ENCODE measurements at regions not wholly inside any gene's neighbourhood (a gene's known extent, or its start where the extent isn't known, plus 50 kb on each side); places are given as distances from the start of the nearest gene placed in this dataset.

DNA sequence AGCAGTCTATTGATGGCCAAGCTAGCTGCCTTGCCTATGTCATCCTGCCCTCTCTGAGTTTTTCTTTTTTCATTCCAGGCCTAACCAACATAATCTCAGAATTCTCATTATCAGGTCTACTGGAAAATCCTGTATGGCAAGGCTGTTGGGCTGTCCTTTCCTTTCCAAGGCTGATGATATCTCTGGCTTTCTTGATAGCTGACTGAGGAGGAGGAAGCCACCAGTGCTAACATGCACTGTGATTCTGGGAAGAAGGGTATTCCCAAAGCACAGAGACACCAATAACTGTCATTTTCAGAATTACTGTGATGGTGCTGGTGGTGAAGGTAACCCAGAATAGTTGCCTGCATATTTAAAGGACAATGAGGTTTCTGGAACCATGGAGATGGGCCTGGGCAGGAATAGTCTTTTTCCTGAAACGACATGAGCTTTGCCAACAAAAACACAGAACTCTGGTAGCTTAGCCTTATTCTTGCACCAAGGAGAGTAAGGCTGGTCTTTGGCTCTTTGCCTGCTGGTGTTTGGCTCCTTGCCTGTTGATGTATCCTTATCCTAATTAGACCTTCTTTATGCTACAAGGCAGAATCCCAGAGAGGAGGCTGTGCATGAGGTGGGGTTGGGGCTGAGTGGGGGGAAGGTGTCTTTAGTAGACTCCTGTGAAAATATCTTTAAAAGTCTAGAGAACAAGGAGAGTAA lies 157.4 kb downstream of the TNFSF18 start:
- H3K4me3 ChIP-seq (ENCODE audit: low read depth, low read length), result no peak overlapping the region
- no peak for DNase-seq (ENCODE audit: low read depth)
- TF ChIP-seq CTCF (IDR thresholded peaks at IDR 0.05; ENCODE audit: insufficient read depth, low read length, poor library complexity, severe bottlenecking), result no peak
- no peaks in the 10 kb centered on the region for H3K36me3 ChIP-seq (ENCODE audit: control insufficient read depth, insufficient read depth, low read length)
- H3K27me3 ChIP-seq (ENCODE audit: control insufficient read depth, insufficient read depth, low read length), result no peaks in the 10 kb centered on the region

DNA sequence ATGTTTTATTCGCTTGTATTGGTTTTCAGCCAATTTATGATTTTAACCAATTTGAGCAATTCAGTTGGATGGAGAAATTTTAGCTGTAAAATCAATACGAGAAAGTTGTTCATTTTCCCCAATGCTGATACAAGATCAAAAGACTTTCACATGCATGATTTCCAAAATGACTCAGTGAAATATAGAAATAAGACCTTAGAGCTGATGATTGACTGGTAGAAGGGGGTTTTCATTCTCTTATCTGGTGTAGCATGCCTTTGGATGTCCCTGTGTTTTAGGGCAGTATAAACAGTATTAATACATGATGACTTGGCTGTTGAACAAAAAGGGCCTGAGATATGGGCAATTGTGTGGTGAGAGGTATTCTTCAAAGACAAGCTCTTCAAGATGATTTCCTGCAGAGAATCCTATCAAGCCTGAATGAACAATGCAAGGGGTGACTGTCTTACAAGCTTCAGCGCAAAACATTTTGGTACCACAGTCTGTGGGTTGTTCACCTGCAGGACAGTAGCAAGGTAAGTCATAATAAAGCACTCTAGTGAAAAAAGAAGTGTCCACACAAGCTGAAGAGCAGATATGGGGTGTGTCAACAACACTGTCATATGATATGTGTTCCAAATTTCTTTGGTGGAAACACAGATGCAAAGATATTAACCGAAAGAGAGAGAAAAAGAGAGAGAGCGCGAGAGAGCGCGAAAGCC lies 156.2 kb downstream of the TNFSF18 start:
- H3K4me3 ChIP-seq (ENCODE audit: low read depth, low read length), result no peak overlapping the region
- no peak for DNase-seq (ENCODE audit: low read depth)
- no peaks in the 10 kb centered on the region for H3K27me3 ChIP-seq (ENCODE audit: control insufficient read depth, insufficient read depth, low read length)
- H3K36me3 ChIP-seq (ENCODE audit: control insufficient read depth, insufficient read depth, low read length), result no peaks in the 10 kb centered on the region
- no peak for TF ChIP-seq CTCF (IDR thresholded peaks at IDR 0.05; ENCODE audit: insufficient read depth, low read length, poor library complexity, severe bottlenecking)

DNA sequence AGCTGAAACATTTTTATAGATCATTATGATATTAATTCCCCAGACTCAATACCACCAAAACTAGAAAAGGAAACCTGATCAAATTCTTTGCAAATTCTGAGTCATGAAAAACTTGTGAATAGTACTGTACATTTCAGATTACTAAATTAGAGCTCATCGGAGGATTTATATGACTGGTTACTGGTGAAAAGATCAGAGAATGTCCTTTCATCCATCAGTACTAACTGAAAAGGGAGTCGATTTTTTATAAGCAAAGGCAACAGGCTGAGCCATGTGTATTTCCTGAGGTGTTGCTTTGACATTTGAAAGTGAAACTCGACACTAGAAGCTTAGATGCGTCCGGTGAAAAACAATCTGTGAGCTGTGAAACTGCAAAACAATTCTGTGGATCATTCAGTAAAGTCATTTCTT lies 155.7 kb downstream of the TNFSF18 start:
- no peak overlapping the region for H3K4me3 ChIP-seq (ENCODE audit: low read depth, low read length)
- no peak for DNase-seq (ENCODE audit: low read depth)
- no peaks in the 10 kb centered on the region for H3K36me3 ChIP-seq (ENCODE audit: control insufficient read depth, insufficient read depth, low read length)
- H3K27me3 ChIP-seq (ENCODE audit: control insufficient read depth, insufficient read depth, low read length), result no peaks in the 10 kb centered on the region
- no peak for TF ChIP-seq CTCF (IDR thresholded peaks at IDR 0.05; ENCODE audit: insufficient read depth, low read length, poor library complexity, severe bottlenecking)

- no peak for DNase-seq (ENCODE audit: low read depth)
- no peak for TF ChIP-seq CTCF (IDR thresholded peaks at IDR 0.05; ENCODE audit: insufficient read depth, low read length, poor library complexity, severe bottlenecking)
- Histone ChIP-seq H3K36me3 (ENCODE audit: control insufficient read depth, insufficient read depth, low read length) (no peaks in the 10 kb centered on the region), H3K27me3 (ENCODE audit: control insufficient read depth, insufficient read depth, low read length) (no peaks in the 10 kb centered on the region), H3K4me3 (ENCODE audit: low read depth, low read length) (no peak overlapping the region)
Measured at GRCh38 chr1:172895761-172896160, 155.0 kb downstream of the TNFSF18 start.

- Histone ChIP-seq H3K36me3 (ENCODE audit: control insufficient read depth, insufficient read depth, low read length) (no peaks in the 10 kb centered on the region), H3K4me3 (ENCODE audit: low read depth, low read length) (no peak overlapping the region), H3K27me3 (ENCODE audit: control insufficient read depth, insufficient read depth, low read length) (no peaks in the 10 kb centered on the region)
- no peak for TF ChIP-seq CTCF (IDR thresholded peaks at IDR 0.05; ENCODE audit: insufficient read depth, low read length, poor library complexity, severe bottlenecking)
- DNase-seq (ENCODE audit: low read depth), result no peak
Measured at GRCh38 chr1:172897738-172898137, 153.0 kb downstream of the TNFSF18 start.
